Kidney epithelial cell (primary cell): ENCODE measurements at regions not wholly inside any gene's neighbourhood (a gene's known extent, or its start where the extent isn't known, plus 50 kb on each side); places are given as distances from the start of the nearest gene placed in this dataset.

Experiments used
- DNase-seq: peaks from one replicate; pipeline ENCODE4 v3.0.0-alpha.2; 2010; ENCODE audit warnings: low read depth
- H3K27me3 ChIP-seq: 2 replicates; pipeline ENCODE4 v1.6.0; 2011; ENCODE audit warnings: low read length; ENCODE audit not compliant: control insufficient read depth, insufficient read depth
- H3K36me3 ChIP-seq: 2 replicates; pipeline ENCODE4 v1.5.1; 2011; ENCODE audit warnings: low read length; ENCODE audit not compliant: control insufficient read depth, insufficient read depth
- H3K4me3 ChIP-seq: 2 replicates; pipeline ENCODE4 v1.5.1; 2011; ENCODE audit warnings: low read depth, mild to moderate bottlenecking, control low read depth, low read length
- CTCF ChIP-seq: IDR thresholded peaks from 2 replicates; pipeline ENCODE4 v1.5.1; 2011; ENCODE audit warnings: mild to moderate bottlenecking, moderate library complexity, low read length, control low read depth, inconsistent platforms; ENCODE audit not compliant: insufficient read depth, poor library complexity, severe bottlenecking

- H3K27me3 ChIP-seq, result no peaks in the 10 kb centered on the region
- H3K36me3 ChIP-seq, result no peaks in the 10 kb centered on the region
- no peak for DNase-seq
- TF ChIP-seq CTCF, result no peak
- H3K4me3 ChIP-seq, result no peak overlapping the region
These were observed 99.2 kb downstream of the KPNA2 start for GRCh38 chr17:68134731-68135130.

GRCh38 chr17:68135141-68135887 is 99.8 kb downstream of the KPNA2 start:
- no peak for TF ChIP-seq CTCF
- no peak for DNase-seq
- no peaks in the 10 kb centered on the region for H3K27me3 ChIP-seq
- H3K4me3 ChIP-seq, result no peak overlapping the region
- no peaks in the 10 kb centered on the region for H3K36me3 ChIP-seq

- no peak for TF ChIP-seq CTCF
- no peaks in the 10 kb centered on the region for H3K36me3 ChIP-seq
- H3K27me3 ChIP-seq, result no peaks in the 10 kb centered on the region
- no peak for DNase-seq
- H3K4me3 ChIP-seq, result no peak overlapping the region
These were observed 105.5 kb downstream of the KPNA2 start for GRCh38 chr17:68141050-68141449.

GRCh38 chr17:68142595-68142994 is 105.2 kb upstream of the AMZ2 start:
- Histone ChIP-seq H3K36me3 (no peaks in the 10 kb centered on the region), H3K27me3 (no peaks in the 10 kb centered on the region), H3K4me3 (no peak overlapping the region)
- no peak for DNase-seq
- no peak for TF ChIP-seq CTCF

- Histone ChIP-seq H3K36me3 (no peaks in the 10 kb centered on the region), H3K4me3 (no peak overlapping the region), H3K27me3 (no peaks in the 10 kb centered on the region)
- TF ChIP-seq CTCF, result no peak
- DNase-seq, result no peak
These were observed 104.4 kb upstream of the AMZ2 start for GRCh38 chr17:68143425-68143824.

GRCh38 chr17:68145088-68145487 is 102.8 kb upstream of the AMZ2 start:
- no peak for TF ChIP-seq CTCF
- no peaks in the 10 kb centered on the region for H3K27me3 ChIP-seq
- no peak overlapping the region for H3K4me3 ChIP-seq
- H3K36me3 ChIP-seq, result no peaks in the 10 kb centered on the region
- no peak for DNase-seq
